HFFc6 (cell line): ENCODE measurements at regions not wholly inside any gene's neighbourhood (a gene's known extent, or its start where the extent isn't known, plus 50 kb on each side); places are given as distances from the start of the nearest gene placed in this dataset.

Source experiments
- DNase-seq: peaks from one replicate; pipeline ENCODE4 v3.0.0-alpha.2; 2018
- H3K27ac Mint-ChIP-seq: 2 replicates; pipeline ENCODE4 v1.8.0; 2020; ENCODE audit warnings: mild to moderate bottlenecking, mixed read lengths
- H3K27me3 Mint-ChIP-seq: 2 replicates; pipeline ENCODE4 v1.8.0; 2021; ENCODE audit warnings: mild to moderate bottlenecking, moderate library complexity, mixed read lengths; ENCODE audit not compliant: insufficient read depth
- H3K36me3 Mint-ChIP-seq: 2 replicates; pipeline ENCODE4 v1.8.0; 2021; ENCODE audit warnings: low read depth, mixed read lengths
- H3K4me1 Mint-ChIP-seq: 2 replicates; pipeline ENCODE4 v1.8.0; 2020; ENCODE audit warnings: low read depth, mixed read lengths
- H3K4me3 Mint-ChIP-seq: 2 replicates; pipeline ENCODE4 v1.8.0; 2020; ENCODE audit warnings: mild to moderate bottlenecking, moderate library complexity, mixed read lengths
- H3K9me3 Mint-ChIP-seq: 2 replicates; pipeline ENCODE4 v1.8.0; 2020; ENCODE audit warnings: mild to moderate bottlenecking, mixed read lengths
- CTCF ChIP-seq: fragments of 200-600 bp; sonication (generic); IDR thresholded peaks from 2 replicates; pipeline ENCODE4 v1.5.0; 2021; ENCODE audit warnings: antibody characterized with exemption, mild to moderate bottlenecking

DNA sequence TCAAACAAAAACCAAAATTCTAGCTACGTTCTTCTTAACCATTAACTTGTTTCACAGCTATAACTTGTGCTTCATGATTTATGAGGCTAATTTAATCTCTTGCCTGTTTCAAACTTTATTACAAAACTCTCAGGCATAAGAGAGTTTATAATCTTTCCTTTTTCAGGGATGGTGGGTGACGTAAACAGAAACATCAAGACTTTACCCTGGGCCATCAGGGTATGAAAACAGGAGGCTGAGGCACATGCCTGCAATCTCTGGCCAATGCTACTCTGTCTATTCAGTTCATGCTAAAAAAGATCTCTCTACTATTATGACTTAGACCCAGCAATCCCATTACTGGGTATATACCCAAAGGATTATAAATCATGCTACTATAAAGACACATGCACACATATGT lies 55.9 kb upstream of the VWC2 start:
- H3K27me3 Mint-ChIP-seq = no peaks in the 10 kb centered on the region

DNA sequence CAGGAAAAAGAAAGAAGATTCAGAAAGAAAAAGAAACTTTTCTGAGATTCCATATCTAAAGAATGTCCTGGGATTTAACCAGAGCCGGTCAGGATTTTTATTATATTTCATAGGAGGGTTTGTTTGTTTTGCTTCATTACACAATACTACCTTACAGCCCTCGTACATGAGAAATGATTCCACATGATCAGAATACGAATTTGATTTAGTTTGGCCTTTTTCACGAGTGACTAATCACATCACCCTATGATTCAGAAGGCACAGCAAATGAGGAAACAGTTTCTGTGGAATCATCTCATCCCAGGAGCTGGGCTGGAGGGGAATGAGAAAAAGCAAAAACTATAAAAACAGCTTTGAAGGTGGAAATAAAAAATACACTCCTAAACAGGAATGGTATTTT lies 54.7 kb upstream of the VWC2 start:
- Mint-ChIP-seq H3K27me3 (no peaks in the 10 kb centered on the region), H3K9me3 (peaks cover 67% of the 10 kb centered on the region), H3K27ac (no peak overlapping the region), H3K4me3 (no peak overlapping the region), H3K4me1 (no peaks in the 10 kb centered on the region), H3K36me3 (no peaks in the 10 kb centered on the region; the same call in 1 of the 2 replicates)
- no peak for DNase-seq
- TF ChIP-seq CTCF = no peak

More for the DNA sequence above, 55.9 kb upstream of the VWC2 start:
- DNase-seq = no peak
- Mint-ChIP-seq H3K36me3 (no peaks in the 10 kb centered on the region; the same call in 1 of the 2 replicates), H3K4me1 (no peaks in the 10 kb centered on the region), H3K4me3 (no peak overlapping the region), H3K9me3 (peaks cover 68% of the 10 kb centered on the region), H3K27ac (no peak overlapping the region)
- TF ChIP-seq CTCF = no peak

DNA sequence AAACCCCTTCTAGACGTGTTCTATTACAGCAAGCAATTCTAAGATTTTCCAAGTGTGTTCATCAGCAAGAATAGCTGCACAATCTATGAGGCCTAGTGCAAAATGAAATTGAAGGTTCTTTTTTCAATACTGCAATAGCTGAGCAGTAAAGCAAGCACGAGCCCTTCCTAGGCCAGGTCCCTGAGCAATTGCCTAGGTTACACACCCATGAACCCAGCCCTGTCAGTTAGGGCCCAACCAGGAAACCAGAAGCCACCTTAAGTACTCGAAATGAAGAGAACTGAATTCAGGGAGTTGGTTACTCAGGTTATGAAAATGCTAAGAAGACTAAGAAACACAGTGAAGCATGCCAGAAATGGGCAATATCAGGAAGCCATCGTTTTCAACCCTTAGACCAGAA lies 52.0 kb upstream of the VWC2 start:
- Mint-ChIP-seq H3K36me3 (no peaks in the 10 kb centered on the region; the same call in 1 of the 2 replicates), H3K4me1 (no peaks in the 10 kb centered on the region), H3K27me3 (no peaks in the 10 kb centered on the region), H3K4me3 (no peak overlapping the region), H3K9me3 (peaks cover 51% of the 10 kb centered on the region), H3K27ac (no peak overlapping the region)
- TF ChIP-seq CTCF = no peak
- no peak for DNase-seq
